ENCODE measurements at regions not wholly inside any gene's neighbourhood (a gene's known extent, or its start where the extent isn't known, plus 50 kb on each side); places are given as distances from the start of the nearest gene placed in this dataset.

- TF ChIP-seq CTCF (IDR thresholded peaks at IDR 0.05) (no peak), POLR2A (IDR thresholded peaks at IDR 0.05) (no peak), POLR2AphosphoS5 (IDR thresholded peaks at IDR 0.05; ENCODE audit: insufficient read depth in 1 of 2, low read depth in 1 of 2) (no peak)
- Histone ChIP-seq H3K4me1 (no peaks in the 10 kb centered on the region), H3K36me3 (no peaks in the 10 kb centered on the region), H3K4me3 (no peak overlapping the region), H3K27me3 (no peaks in the 10 kb centered on the region), H3K27ac (no peak overlapping the region), H3K9me3 (no peaks in the 10 kb centered on the region)
- no peak for DNase-seq (ENCODE audit: extremely low spot score in 2 of 2)
- intact Hi-C loops (cut with DNase I) = no loop called here
These were observed 1065.2 kb downstream of the ZPLD1 start for GRCh38 chr3:103499967-103500366.

GRCh38 chr3:103510760-103511159, 1075.9 kb downstream of the ZPLD1 start:
- no peak for TF ChIP-seq CTCF (IDR thresholded peaks at IDR 0.05)
- no peak for TF ChIP-seq POLR2A (IDR thresholded peaks at IDR 0.05)
- TF ChIP-seq POLR2AphosphoS5 (IDR thresholded peaks at IDR 0.05; ENCODE audit: insufficient read depth in 1 of 2, low read depth in 1 of 2) = no peak
- Histone ChIP-seq H3K27ac (no peak overlapping the region), H3K36me3 (no peaks in the 10 kb centered on the region), H3K9me3 (no peaks in the 10 kb centered on the region), H3K27me3 (no peaks in the 10 kb centered on the region), H3K4me1 (no peaks in the 10 kb centered on the region), H3K4me3 (no peak overlapping the region)
- intact Hi-C loops (cut with DNase I) = no loop called here
- no peak for DNase-seq (ENCODE audit: extremely low spot score in 2 of 2)

GRCh38 chr3:103511891-103512290, 1077.1 kb downstream of the ZPLD1 start:
- Histone ChIP-seq H3K4me1 (no peaks in the 10 kb centered on the region), H3K27ac (no peak overlapping the region), H3K9me3 (no peaks in the 10 kb centered on the region), H3K27me3 (no peaks in the 10 kb centered on the region), H3K36me3 (no peaks in the 10 kb centered on the region), H3K4me3 (no peak overlapping the region)
- DNase-seq (ENCODE audit: extremely low spot score in 2 of 2) = no peak
- intact Hi-C loops (cut with DNase I) = no loop called here
- TF ChIP-seq POLR2AphosphoS5 (IDR thresholded peaks at IDR 0.05; ENCODE audit: insufficient read depth in 1 of 2, low read depth in 1 of 2) = no peak
- no peak for TF ChIP-seq POLR2A (IDR thresholded peaks at IDR 0.05)
- TF ChIP-seq CTCF (IDR thresholded peaks at IDR 0.05) = no peak

- no peaks in the 10 kb centered on the region for H3K27me3 ChIP-seq
- TF ChIP-seq POLR2A (IDR thresholded peaks at IDR 0.05) (no peak), CTCF (IDR thresholded peaks at IDR 0.05) (no peak), POLR2AphosphoS5 (IDR thresholded peaks at IDR 0.05; ENCODE audit: insufficient read depth in 1 of 2, low read depth in 1 of 2) (no peak)
- intact Hi-C loops (cut with DNase I) = no loop called here
- H3K4me1 ChIP-seq = no peaks in the 10 kb centered on the region
- no peaks in the 10 kb centered on the region for H3K36me3 ChIP-seq
- H3K9me3 ChIP-seq = no peaks in the 10 kb centered on the region
- no peak overlapping the region for H3K4me3 ChIP-seq
- no peak overlapping the region for H3K27ac ChIP-seq
- no peak for DNase-seq (ENCODE audit: extremely low spot score in 2 of 2)
These were observed 1077.8 kb downstream of the ZPLD1 start for GRCh38 chr3:103512595-103512994.

- no peaks in the 10 kb centered on the region for H3K36me3 ChIP-seq
- H3K4me1 ChIP-seq = no peaks in the 10 kb centered on the region
- no peak overlapping the region for H3K27ac ChIP-seq
- no peaks in the 10 kb centered on the region for H3K27me3 ChIP-seq
- no peaks in the 10 kb centered on the region for H3K9me3 ChIP-seq
- DNase-seq (ENCODE audit: extremely low spot score in 2 of 2) = no peak
- intact Hi-C loops (cut with DNase I) = no loop called here
- H3K4me3 ChIP-seq = no peak overlapping the region
- TF ChIP-seq POLR2A (IDR thresholded peaks at IDR 0.05) (no peak), POLR2AphosphoS5 (IDR thresholded peaks at IDR 0.05; ENCODE audit: insufficient read depth in 1 of 2, low read depth in 1 of 2) (no peak), CTCF (IDR thresholded peaks at IDR 0.05) (no peak)
These were observed 1078.2 kb downstream of the ZPLD1 start for GRCh38 chr3:103513003-103513402.
